GM19238 (cell line): ENCODE measurements at regions not wholly inside any gene's neighbourhood (a gene's known extent, or its start where the extent isn't known, plus 50 kb on each side); places are given as distances from the start of the nearest gene placed in this dataset.

Source experiments
- DNase-seq: peaks from one replicate; pipeline ENCODE4 v3.0.0; 2011; ENCODE audit warnings: low spot score; ENCODE audit not compliant: insufficient read length

DNA sequence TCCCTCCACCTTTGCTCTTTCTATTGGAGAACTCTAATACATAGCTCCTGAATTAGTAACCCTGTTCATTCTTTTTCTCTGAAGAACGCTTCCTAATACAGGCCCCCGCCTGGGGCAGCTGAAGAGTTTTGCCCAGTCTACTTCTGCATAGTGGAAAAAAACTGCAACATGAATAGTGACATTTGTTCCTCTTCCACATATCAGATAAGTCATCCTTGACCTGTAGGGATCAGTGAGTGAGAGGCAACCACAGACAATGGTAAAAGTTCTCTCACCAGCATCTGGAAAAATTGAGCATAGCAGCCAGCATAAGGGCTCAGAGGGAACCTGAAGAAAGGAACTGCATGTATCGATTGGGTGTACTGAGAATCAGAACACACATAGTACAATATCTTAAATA is 262.0 kb downstream of the STK31 start:
- DNase-seq = no peak

DNA sequence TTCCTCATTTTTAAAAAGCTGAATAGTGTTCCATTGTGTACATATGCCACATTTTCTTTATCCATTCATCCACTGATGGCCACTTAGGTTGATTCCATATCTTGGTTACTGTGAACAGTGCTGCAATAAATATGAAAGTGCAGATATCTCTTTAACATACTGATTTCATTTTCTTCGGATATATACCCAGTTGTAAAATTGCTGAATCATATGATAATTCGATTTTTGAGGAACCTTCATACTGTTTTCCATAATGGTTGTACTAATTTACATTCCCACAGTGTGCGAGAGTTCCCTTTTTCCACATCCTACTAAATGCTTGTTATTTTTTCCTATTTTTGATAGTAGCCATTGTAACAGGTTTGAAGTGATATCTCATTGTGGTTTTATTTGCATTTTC is 263.2 kb downstream of the STK31 start:
- no peak for DNase-seq

DNA sequence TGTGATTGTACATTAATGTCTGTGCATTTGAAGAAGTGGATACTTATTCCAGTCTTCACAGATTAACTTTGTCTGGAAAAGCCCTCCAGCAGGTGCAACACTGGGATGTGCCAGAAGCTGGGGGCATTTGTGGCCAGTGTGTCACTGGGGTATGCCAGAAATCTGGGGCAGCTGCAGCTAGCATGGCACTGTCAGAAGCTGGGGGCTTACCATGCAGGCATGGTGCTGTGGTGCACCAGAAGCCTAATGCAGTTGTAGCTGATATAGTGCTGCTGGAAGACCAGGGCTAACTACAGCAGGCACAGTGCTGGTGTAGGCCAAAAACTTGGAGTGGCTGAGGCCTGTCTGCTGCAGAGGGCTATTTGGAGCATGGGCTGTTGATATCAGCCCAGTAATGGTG is 270.1 kb downstream of the STK31 start:
- no peak for DNase-seq

GRCh38 chr7:23981314-23981713 is 271.3 kb downstream of the STK31 start:
- no peak for DNase-seq

GRCh38 chr7:23981758-23982157 is 271.7 kb downstream of the STK31 start:
- no peak for DNase-seq

GRCh38 chr7:24005517-24005916 is 278.5 kb upstream of the NPY start:
- DNase-seq = no peak

DNA sequence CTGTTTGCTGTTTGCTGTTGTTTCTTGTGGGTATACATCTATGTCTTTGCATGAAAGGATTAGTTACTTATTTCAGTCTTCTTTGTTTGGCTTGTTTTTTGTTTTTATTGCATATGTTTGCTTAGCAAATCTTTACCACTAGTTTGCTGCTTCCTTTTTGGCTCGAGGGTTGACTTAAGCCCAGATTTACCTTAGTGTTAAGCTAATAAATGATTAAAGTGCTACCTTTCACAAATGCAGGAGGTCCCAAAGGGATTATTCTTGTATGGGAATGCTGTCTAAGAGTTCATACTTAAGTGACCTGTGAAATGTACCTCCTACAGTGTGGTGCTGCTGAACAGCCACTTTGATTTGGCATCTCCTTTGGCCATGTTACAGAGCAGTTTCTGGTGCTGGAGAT is 273.5 kb upstream of the NPY start:
- no peak for DNase-seq

DNA sequence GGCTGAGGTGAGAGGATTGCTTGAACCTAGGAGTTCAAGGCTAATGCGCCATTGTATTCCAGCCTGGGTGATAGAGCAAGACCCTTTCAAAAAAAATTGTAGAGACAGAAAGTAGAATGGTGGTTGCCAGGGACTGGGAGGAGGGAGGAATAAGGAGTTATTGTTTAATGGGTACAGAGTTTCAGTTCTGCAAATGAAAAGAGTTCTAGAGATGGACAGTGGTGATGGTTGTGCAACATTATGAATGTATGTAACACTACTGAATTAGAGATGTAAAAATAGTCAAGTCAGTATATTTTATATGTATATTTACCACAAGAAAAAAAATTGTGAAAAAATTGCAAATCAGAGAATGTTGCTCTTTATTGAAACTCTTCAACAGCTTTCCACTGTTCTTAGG is 266.5 kb upstream of the NPY start:
- DNase-seq = no peak

DNA sequence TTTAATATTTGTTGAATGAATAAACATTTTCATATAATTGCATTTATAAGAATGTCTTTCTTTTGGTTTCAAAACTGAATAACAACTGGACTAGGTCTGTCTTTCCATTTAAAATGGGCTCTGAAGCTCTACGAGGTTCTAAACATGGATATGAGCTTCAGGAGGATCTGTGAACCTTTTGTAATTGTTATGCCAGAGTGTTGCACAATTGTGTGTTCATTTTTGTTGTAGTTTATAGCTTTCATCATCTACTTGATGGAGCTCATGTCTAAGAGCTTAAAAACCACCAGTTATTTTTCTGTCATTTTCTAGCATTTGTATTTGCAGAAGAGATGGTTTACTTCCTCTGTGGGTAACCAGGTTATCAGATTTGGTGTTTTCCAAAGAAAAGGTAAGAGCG is 265.7 kb upstream of the NPY start:
- DNase-seq = no peak

- no peak for DNase-seq
Observed at GRCh38 chr7:24019841-24020240, 264.1 kb upstream of the NPY start.

GRCh38 chr7:24024276-24025068 is 259.5 kb upstream of the NPY start:
- no peak for DNase-seq

DNA sequence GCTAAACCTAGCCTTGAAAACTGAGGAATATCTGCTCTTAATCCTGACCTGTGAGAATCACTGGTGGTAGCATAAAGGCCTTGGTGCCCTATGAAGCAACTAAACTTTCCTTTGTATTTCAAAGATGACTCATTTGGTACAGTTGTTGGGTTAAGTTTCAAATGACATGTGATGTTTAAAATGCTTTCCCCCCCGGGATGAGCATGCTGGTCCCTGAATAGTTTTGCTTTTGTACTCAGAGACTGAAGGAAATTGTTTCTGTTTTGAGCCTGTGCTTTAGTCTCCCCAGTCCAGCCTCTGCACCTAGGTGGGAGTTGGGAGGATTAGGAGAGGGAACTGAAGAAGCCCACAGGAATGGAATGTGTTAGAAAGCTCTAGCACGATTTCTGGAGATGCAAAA is 258.9 kb upstream of the NPY start:
- DNase-seq = no peak

DNA sequence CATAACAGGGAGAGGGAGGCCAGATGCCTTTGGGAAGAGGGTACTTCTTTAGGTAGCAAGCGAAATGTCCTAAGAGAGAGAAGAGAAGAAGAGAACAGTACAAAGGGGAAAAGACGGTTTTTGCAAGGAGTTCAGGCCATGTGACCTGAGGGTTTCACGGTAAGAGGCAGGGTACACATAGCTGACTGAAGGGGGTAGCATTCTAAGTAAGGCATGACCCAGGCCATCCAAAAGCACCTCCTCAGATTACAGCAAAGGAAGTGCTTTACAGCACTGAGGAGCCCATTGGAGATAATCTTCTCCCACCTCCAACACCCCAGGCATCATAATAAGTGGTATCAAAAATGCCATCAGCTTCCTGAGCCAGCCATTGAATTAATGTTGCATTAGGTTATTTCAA is 258.2 kb upstream of the NPY start:
- no peak for DNase-seq

DNA sequence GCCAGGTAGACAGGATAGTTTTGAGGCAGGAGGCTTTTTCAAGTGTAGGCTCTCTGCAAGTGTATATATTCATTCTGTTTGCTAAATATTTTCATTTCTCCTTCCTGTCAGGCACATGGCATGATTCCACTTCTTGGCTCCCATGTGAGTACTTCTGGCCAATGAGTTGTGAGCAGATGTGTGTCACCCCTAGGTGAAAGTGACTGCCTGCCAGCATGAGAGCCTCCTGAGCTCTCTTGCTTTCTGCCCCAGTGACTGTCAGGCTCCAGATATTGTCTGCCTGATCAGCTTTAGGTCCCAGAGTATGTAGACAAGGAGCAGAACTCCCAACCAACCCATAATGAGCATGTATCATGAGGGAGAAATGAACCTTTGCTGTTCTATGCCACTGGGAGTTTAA is 257.6 kb upstream of the NPY start:
- DNase-seq = no peak

DNA sequence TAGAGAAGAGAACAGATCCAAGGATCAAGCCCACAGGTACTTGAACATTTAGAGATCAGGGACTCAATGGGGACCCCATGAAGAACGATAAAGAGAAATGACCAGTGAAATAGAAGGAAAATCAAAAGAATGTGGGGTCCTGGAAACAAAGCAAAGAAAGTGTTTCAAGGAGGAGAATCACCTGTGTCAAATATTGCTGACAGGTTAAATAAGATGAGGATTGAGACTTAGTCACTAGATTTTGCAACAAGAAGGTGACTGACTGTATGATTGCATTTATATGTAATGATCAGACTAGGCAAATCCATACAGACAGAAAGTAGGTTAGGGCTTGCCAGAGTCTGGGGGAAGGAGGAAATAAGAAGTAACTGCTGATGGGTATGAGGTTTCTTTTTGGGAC is 254.9 kb upstream of the NPY start:
- DNase-seq = no peak

DNA sequence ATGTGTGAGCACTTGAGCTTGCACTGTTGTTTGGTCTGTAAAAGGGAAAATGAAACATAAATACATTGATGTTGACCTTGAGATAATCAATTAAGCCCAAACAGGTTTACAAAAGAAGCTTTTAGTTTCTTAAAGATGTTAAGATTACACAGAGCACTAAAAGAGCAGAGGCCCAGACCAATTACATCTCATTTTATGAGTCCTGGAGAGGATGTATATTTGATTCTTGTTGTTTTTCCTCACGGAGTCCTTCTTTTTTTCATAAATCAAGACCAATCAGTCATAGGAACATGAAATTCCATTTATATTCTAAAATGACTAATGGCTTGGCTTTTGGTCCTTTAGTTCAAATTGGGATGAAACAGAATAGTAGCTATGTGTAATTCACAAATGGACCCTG is 249.7 kb upstream of the NPY start:
- DNase-seq = no peak

DNA sequence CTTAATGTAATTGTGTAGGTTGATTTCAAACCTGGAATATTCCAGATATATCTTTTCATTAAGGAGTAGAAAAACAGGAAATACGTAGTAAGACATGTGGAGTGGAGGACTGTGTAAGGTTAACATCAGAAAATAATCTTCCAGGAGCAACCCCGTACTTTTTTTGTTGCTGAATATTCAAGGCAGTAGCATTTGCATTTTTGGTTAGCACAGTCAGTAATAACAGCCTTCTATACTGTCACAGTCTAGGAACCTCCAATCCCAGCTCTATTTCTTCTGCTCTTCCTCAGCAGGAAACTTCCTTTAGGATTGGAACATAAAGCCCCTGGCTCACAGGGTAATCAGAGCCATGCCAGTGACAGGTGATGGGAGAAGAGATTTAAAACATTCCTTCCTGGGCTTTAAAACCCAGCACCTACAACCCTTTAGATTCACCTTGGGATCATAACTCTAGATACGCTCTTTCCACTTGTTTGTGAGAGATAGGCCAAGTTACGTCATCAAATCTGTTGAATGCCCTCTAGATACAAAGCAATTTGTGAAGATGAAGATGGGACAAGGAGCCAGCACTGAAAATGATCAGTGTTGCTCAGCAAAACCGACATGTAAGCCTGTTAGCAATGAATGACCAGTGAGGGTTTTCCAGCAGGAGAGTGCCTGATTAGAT is 248.5 kb upstream of the NPY start:
- no peak for DNase-seq

GRCh38 chr7:24036033-24036412 is 248.0 kb upstream of the NPY start:
- DNase-seq = no peak

- no peak for DNase-seq
Observed at GRCh38 chr7:24038993-24039392, 245.0 kb upstream of the NPY start.

- DNase-seq = no peak
Observed at GRCh38 chr7:24039991-24040624, 243.9 kb upstream of the NPY start.

GRCh38 chr7:24042028-24042427 is 242.0 kb upstream of the NPY start:
- no peak for DNase-seq

DNA sequence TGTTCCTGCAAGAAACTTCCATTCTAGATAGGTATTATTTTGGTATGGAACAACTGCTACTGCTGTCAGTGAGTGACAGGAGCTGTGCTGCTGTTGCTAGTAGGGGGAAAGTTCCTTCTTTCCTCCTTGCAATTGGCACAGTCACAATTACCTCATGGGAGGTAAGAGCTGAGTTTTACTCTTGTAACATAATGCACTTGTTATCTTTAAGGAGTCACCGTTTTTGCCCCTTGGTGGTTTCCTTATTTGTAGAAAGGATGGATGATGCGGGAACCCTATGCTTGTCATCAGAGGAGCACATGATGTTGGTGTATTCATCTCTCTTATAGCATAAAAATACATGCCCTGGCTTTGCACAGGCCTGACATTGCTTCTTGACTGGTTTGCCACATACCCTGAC is 234.7 kb upstream of the NPY start:
- DNase-seq = no peak
